Neural cell (in vitro differentiated cells): ENCODE measurements at regions not wholly inside any gene's neighbourhood (a gene's known extent, or its start where the extent isn't known, plus 50 kb on each side); places are given as distances from the start of the nearest gene placed in this dataset.

Experiments used
- H2AFZ ChIP-seq: fragments of 200-600, 300-800 bp; sonication (generic), shearing (Covaris generic); 2 replicates; pipeline ENCODE4 v1.6.0; 2014; ENCODE audit warnings: low read depth, mild to moderate bottlenecking, antibody characterized with exemption, low read length, moderate library complexity
- H3F3A ChIP-seq: fragments of 200-600 bp; shearing (Covaris generic); 2 replicates; pipeline ENCODE4 v1.6.1; 2016; ENCODE audit warnings: mild to moderate bottlenecking, moderate library complexity, mixed read lengths, antibody characterized with exemption, low read length; ENCODE audit not compliant: insufficient read depth, poor library complexity, severe bottlenecking
- H3K27ac ChIP-seq: fragments of 200-600, 300-800 bp; sonication (generic), shearing (Covaris generic); 2 replicates; pipeline ENCODE4 v1.5.1; 2014; ENCODE audit warnings: mild to moderate bottlenecking, low read length, moderate library complexity
- H3K27me3 ChIP-seq: fragments of 300-800, 200-600 bp; sonication (generic), shearing (Covaris generic); 2 replicates; pipeline ENCODE4 v1.6.0; 2014; ENCODE audit warnings: mild to moderate bottlenecking, low read depth, low read length, moderate library complexity; ENCODE audit not compliant: insufficient read depth
- H3K36me3 ChIP-seq: fragments of 300-800, 200-600 bp; sonication (generic), shearing (Covaris generic); 2 replicates; pipeline ENCODE4 v1.5.1; 2014; ENCODE audit warnings: mild to moderate bottlenecking, antibody characterized with exemption, low read length, moderate library complexity; ENCODE audit not compliant: insufficient read depth
- H3K4me2 ChIP-seq: fragments of 300-800, 200-600 bp; sonication (generic), shearing (Covaris generic); 2 replicates; pipeline ENCODE4 v1.6.0; 2014; ENCODE audit warnings: mild to moderate bottlenecking, low read length
- H3K4me3 ChIP-seq: fragments of 300-800, 200-600 bp; sonication (generic), shearing (Covaris generic); 2 replicates; pipeline ENCODE4 v1.5.1; 2014; ENCODE audit warnings: mild to moderate bottlenecking, low read length, moderate library complexity
- H3K79me2 ChIP-seq: fragments of 200-600 bp; shearing (Covaris generic); replicated peaks from 2 replicates; pipeline ENCODE4 v1.6.0; 2014; ENCODE audit warnings: mild to moderate bottlenecking, low read length, moderate library complexity; ENCODE audit not compliant: insufficient read depth
- H3K9ac ChIP-seq: fragments of 300-800, 200-600 bp; sonication (generic), shearing (Covaris generic); 2 replicates; pipeline ENCODE4 v1.6.1; 2016; ENCODE audit warnings: mild to moderate bottlenecking, low read length, mixed read lengths
- H3K9me2 ChIP-seq: fragments of 200-600 bp; shearing (Covaris generic); 2 replicates; pipeline ENCODE4 v1.6.1; 2016; ENCODE audit warnings: mild to moderate bottlenecking, low read length, mixed read lengths; ENCODE audit not compliant: insufficient read depth
- H3K9me3 ChIP-seq: fragments of 200-600, 300-800 bp; sonication (generic), shearing (Covaris generic); 2 replicates; pipeline ENCODE4 v1.6.1; 2016; ENCODE audit warnings: mild to moderate bottlenecking, mixed run types, low read length, moderate library complexity, mixed read lengths
- H4K20me1 ChIP-seq: fragments of 200-600 bp; shearing (Covaris generic); 2 replicates; pipeline ENCODE4 v1.6.1; 2016; ENCODE audit warnings: mild to moderate bottlenecking, mixed run types; ENCODE audit not compliant: insufficient read depth
- CTCF ChIP-seq: fragments of 450-650 bp; IDR thresholded peaks from 2 replicates; pipeline ENCODE4 v1.5.1; 2014; ENCODE audit warnings: antibody characterized with exemption, mild to moderate bottlenecking, moderate library complexity; ENCODE audit not compliant: poor library complexity, severe bottlenecking
- EP300 ChIP-seq: fragments of 450-650 bp; conservative IDR thresholded peaks from 2 replicates; pipeline ENCODE4 v1.6.1; 2014; ENCODE audit warnings: antibody characterized with exemption, mild to moderate bottlenecking, moderate library complexity; ENCODE audit not compliant: poor library complexity, severe bottlenecking
- EZH2 ChIP-seq: fragments of 200-600, 300-800 bp; shearing (Covaris generic), sonication (generic); IDR thresholded peaks from 2 replicates; pipeline ENCODE4 v1.6.1; 2014; ENCODE audit warnings: antibody characterized with exemption, low read length, borderline replicate concordance, mild to moderate bottlenecking; ENCODE audit not compliant: insufficient read depth, poor library complexity, severe bottlenecking
- MXI1 ChIP-seq: fragments of 450-650 bp; conservative IDR thresholded peaks from 2 replicates; pipeline ENCODE4 v1.6.1; 2014; ENCODE audit warnings: antibody characterized with exemption, mild to moderate bottlenecking; ENCODE audit not compliant: poor library complexity, severe bottlenecking
- POLR2AphosphoS5 ChIP-seq: IDR thresholded peaks from 2 replicates; pipeline ENCODE4 v1.6.1; 2012
- RAD21 ChIP-seq: fragments of 450-650 bp; conservative IDR thresholded peaks from 2 replicates; pipeline ENCODE4 v1.6.1; 2014; ENCODE audit warnings: antibody characterized with exemption, mild to moderate bottlenecking, moderate library complexity
- REST ChIP-seq: IDR thresholded peaks from 2 replicates; pipeline ENCODE4 v1.6.1; 2012; ENCODE audit warnings: borderline replicate concordance
- SMC3 ChIP-seq: fragments of 450-650 bp; conservative IDR thresholded peaks from 2 replicates; pipeline ENCODE4 v1.6.1; 2014; ENCODE audit warnings: antibody characterized with exemption, mild to moderate bottlenecking, moderate library complexity; ENCODE audit not compliant: poor library complexity
- TAF1 ChIP-seq: IDR thresholded peaks from 2 replicates; pipeline ENCODE4 v1.6.1; 2012; ENCODE audit warnings: low read depth

GRCh38 chr2:75261923-75262322, 62.6 kb upstream of the TACR1 start:
- no peak overlapping the region for H3K27ac ChIP-seq

GRCh38 chr2:75260946-75261345, 61.6 kb upstream of the TACR1 start:
- Histone ChIP-seq H3K79me2 (no peaks in the 10 kb centered on the region), H3K4me2 (no peak overlapping the region), H4K20me1 (no peaks in the 10 kb centered on the region), H3K4me3 (no peak overlapping the region), H3K27ac (no peak overlapping the region), H3F3A (no peaks in the 10 kb centered on the region), H3K9me2 (no peaks in the 10 kb centered on the region), H3K27me3 (no peaks in the 10 kb centered on the region), H3K9me3 (peaks cover 5% of the 10 kb centered on the region), H3K36me3 (no peaks in the 10 kb centered on the region), H2AFZ (no peak overlapping the region), H3K9ac (no peak overlapping the region)
- no peak for TF ChIP-seq EZH2
- TF ChIP-seq SMC3, result no peak
- TF ChIP-seq MXI1, result no peak
- TF ChIP-seq RAD21, result no peak
- no peak for TF ChIP-seq EP300
- no peak for TF ChIP-seq REST

More at GRCh38 chr2:75261923-75262322, 62.6 kb upstream of the TACR1 start:
- Histone ChIP-seq H3K9me2 (no peaks in the 10 kb centered on the region), H3F3A (no peaks in the 10 kb centered on the region), H3K4me3 (no peak overlapping the region), H2AFZ (no peak overlapping the region), H3K9me3 (peaks cover 5% of the 10 kb centered on the region), H3K9ac (no peak overlapping the region), H3K36me3 (no peaks in the 10 kb centered on the region), H4K20me1 (no peaks in the 10 kb centered on the region), H3K4me2 (no peak overlapping the region), H3K27me3 (no peaks in the 10 kb centered on the region), H3K79me2 (no peaks in the 10 kb centered on the region)
- TF ChIP-seq EP300 (no peak), REST (no peak), MXI1 (no peak), POLR2AphosphoS5 (no peak), TAF1 (no peak), SMC3 (no peak), CTCF (no peak), EZH2 (no peak), RAD21 (no peak)
